Activated naive CD4-positive, alpha-beta T cell treated with Interleukin-2 at 50 U/mL for 16 hours (primary cell): ENCODE measurements at regions not wholly inside any gene's neighbourhood (a gene's known extent, or its start where the extent isn't known, plus 50 kb on each side); places are given as distances from the start of the nearest gene placed in this dataset.
"Not testable (repeated sequence)": the region's sequence is repeated elsewhere in the genome, so short reads cannot be mapped to it uniquely, and the experiment has no call there.

Experiments
- DNase-seq: peaks from one replicate; pipeline ENCODE4 v3.0.0-alpha.2; 2020

- no peak for DNase-seq
Observed at GRCh38 chr6:8845690-8846089, 410.3 kb upstream of the SLC35B3 start.

- no peak for DNase-seq
Observed at GRCh38 chr6:8844968-8845367, 409.6 kb upstream of the SLC35B3 start.

GRCh38 chr6:8839626-8840025 lies 404.3 kb upstream of the SLC35B3 start:
- DNase-seq = no peak

GRCh38 chr6:8837343-8837742 lies 402.0 kb upstream of the SLC35B3 start:
- DNase-seq = no peak

DNA sequence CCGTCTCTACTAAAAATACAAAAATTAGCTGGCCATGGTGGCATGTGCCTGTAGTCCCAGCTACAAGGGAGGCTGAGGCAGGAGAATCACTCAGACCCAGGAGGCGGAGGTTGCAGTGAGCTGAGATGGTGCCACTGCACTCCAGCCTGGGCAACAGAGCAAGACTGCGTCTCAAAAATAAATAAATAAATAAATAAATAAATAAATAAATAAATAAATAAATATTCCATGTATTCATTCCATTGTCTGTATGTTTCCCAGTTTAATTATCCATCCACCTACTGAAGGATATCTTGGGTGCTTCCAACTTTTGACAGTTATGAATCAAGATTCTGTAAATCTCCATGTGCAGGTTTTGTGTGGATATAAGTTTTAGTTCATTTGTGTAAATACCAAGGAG lies 397.4 kb upstream of the SLC35B3 start:
- DNase-seq = not testable (repeated sequence)

DNA sequence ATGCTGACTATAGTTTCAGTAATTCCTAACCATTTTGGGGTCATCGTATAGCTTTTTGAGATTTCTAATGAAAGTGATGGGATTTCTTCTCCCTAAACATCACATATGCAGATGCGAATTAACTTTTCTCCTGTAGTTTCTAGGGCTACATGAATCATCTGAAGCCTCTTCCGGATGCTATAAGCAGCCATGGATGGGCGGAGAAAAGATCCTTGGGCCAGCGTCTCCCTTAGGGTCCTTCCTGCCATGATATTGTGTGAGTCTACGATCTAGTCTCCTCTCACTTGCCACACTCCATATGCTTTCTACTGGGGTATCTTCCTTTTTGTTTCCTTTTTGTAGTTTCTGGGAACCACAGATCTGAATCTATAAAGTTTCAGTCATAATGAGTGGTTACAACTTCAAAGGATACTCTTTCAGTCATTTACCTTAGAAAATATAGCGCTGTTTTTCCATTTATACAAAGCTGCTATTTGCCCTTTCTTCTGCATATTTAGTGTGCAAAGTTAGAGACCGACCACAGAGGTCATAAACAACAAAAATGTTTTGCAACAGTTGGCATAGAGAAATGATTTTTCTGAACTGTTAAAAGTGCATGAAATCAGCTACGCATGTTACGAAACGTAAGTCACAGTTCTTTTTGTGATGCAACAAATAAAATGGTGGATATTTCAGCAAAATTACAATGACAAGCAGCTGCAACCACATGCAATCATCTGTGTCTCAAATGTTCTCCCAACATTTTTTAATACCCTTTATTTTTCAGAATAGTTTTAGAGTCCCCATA lies 396.2 kb upstream of the SLC35B3 start:
- DNase-seq = no peak

- no peak for DNase-seq
Observed at GRCh38 chr6:8830794-8831193, 395.4 kb upstream of the SLC35B3 start.

DNA sequence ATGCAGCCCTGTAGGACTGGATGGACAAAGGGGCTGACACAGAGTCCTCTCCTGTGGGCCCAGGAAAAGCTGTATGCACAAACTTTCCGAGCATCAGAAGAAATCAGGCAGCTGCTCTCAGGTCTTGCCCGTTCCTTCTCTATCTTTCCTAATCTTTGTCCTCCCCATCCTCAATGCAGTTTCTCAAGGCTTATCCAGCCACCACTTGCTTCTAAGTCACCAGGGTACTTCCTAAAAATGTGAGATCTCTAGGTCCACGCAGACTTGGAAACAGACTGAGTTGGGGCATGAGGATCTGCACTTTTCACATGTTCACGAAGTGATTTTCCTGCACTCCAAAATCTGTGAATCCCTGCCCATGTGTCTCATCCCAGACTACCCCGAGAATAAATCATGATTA lies 394.5 kb upstream of the SLC35B3 start:
- no peak for DNase-seq

DNA sequence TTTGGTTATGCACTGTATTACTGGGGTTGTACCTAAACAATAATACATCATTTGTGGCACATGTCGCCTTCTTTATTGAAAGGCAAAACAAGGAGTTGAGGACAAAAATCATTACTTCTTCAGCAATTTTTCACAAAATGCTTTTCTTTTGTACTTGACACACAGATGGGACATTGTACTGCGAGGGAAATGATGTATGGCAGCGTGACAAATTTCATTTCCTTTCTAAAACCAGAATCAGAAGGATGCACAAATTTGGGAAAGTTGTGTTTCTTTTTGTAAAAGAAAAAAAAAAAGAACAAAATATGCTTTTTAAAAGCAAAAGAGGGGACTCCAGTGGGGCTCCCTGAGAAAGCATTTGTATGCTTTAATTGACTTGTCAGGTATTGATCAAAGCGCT lies 394.0 kb upstream of the SLC35B3 start:
- no peak for DNase-seq

DNA sequence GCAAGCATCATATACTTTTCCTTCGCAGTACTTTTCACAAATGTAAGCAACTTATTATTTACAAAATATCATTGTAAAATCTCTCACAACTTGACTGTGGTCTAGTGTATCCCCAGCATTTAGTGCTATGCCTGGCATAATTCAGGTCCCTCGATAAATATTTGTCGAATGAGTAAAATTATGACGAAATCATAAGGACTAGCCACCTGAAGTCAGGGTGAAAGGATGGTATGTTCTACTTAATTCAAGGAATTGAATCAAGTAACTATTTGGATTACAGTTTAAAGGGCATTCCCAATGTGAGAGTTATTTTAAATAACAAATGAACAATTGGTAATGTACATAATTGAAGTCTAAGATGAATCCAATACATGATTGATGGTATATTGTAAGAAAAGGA lies 393.0 kb upstream of the SLC35B3 start:
- DNase-seq = no peak

- DNase-seq = no peak
Observed at GRCh38 chr6:8825726-8826125, 390.4 kb upstream of the SLC35B3 start.

DNA sequence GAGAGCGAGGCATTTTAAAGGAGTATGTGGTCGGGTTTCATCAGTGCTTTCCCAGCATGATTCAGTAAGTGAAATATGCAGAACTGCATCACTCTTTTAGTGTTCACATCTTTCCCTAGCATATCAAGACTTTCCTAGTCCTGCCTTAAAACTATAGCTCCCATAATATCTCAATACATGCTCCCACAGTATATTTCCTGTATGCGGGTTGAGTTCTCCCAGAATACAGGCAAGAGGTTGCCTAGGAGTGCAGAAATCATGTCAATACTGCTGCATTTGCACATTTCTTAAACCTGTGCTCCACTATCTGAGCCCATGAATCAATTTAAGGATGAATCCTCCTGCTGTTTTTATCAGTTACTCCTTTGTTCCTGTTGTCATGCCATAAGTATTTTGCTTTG lies 386.6 kb upstream of the SLC35B3 start:
- no peak for DNase-seq

- no peak for DNase-seq
Observed at GRCh38 chr6:8820313-8820712, 385.0 kb upstream of the SLC35B3 start.

- DNase-seq = no peak
Observed at GRCh38 chr6:8819446-8819845, 384.1 kb upstream of the SLC35B3 start.

GRCh38 chr6:8814440-8815000 lies 379.2 kb upstream of the SLC35B3 start:
- DNase-seq = no peak

GRCh38 chr6:8810325-8810724 lies 375.0 kb upstream of the SLC35B3 start:
- no peak for DNase-seq

GRCh38 chr6:8809662-8810061 lies 374.3 kb upstream of the SLC35B3 start:
- no peak for DNase-seq

GRCh38 chr6:8803181-8803760 lies 367.9 kb upstream of the SLC35B3 start:
- no peak for DNase-seq

- not testable (repeated sequence) for DNase-seq
Observed at GRCh38 chr6:8802397-8802796, 367.1 kb upstream of the SLC35B3 start.

DNA sequence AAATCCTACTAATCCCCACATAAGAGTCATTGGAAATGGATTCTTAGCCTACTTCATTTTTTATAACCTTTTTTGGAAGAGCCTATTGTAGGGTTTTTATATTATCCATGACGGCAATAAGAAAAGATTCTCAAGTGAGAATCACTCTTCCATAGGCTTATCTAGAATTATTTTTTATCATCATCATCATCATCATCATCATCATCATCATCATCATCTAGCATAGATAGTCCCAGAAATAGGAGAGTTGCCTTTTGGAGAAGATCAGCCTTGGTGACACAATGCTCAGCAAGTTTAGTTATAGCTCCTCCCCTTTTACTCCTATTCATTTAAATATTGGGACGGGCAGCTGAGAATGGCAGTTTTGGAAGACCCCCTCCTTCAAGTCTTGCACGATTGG lies 359.1 kb upstream of the SLC35B3 start:
- DNase-seq = no peak

DNA sequence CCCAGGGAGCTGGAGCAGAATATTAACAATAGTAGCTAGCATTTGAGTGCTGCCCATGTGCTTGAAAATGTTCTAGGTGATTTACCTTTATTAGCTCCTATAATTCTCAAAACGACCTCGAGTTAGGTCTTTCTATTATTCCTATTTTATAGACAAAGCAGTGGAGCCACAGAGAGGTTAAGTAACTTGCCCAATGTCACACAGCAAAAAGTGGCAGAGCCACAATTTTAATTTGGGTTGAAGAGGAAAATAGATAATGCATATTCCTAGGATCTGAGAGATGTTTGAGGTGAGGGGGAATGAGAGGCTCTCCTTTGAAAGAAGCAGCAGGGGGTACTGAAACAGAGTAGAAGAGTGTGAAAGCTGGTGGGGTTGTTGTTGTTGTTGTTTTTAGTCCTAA lies 354.5 kb upstream of the SLC35B3 start:
- no peak for DNase-seq

- DNase-seq = no peak
Observed at GRCh38 chr6:8785223-8785622, 349.9 kb upstream of the SLC35B3 start.

GRCh38 chr6:8783191-8783590 lies 347.8 kb upstream of the SLC35B3 start:
- no peak for DNase-seq

GRCh38 chr6:8780653-8781052 lies 345.3 kb upstream of the SLC35B3 start:
- DNase-seq = no peak

GRCh38 chr6:8764733-8765132 lies 329.4 kb upstream of the SLC35B3 start:
- no peak for DNase-seq
